GM23338 (cell line): ENCODE measurements at regions not wholly inside any gene's neighbourhood (a gene's known extent, or its start where the extent isn't known, plus 50 kb on each side); places are given as distances from the start of the nearest gene placed in this dataset.

ENCODE experiments used
- CREB1 ChIP-seq: fragments of 250-450 bp; sonication (Bioruptor Pico); IDR thresholded peaks from 2 replicates; pipeline ENCODE4 v1.5.0; 2020; ENCODE audit warnings: low read depth, mild to moderate bottlenecking, moderate library complexity
- ETS1 ChIP-seq: IDR thresholded peaks from 2 replicates; pipeline ENCODE4 v1.6.1; 2016; ENCODE audit warnings: antibody characterized with exemption
- EZH2 ChIP-seq: fragments of 200-600 bp; sonication (generic); IDR thresholded peaks from one replicate; pipeline ENCODE4 v1.8.0; 2017; ENCODE audit warnings: antibody characterized with exemption, mild to moderate bottlenecking, low read depth; ENCODE audit not compliant: unreplicated experiment
- EZH2phosphoT487 ChIP-seq: fragments of 200-600 bp; sonication (generic); IDR thresholded peaks from one replicate; pipeline ENCODE4 v1.8.1; 2018; ENCODE audit warnings: antibody characterized with exemption; ENCODE audit not compliant: unreplicated experiment
- JUNB ChIP-seq: IDR thresholded peaks from one replicate; pipeline ENCODE4 v1.6.1; 2016; ENCODE audit warnings: antibody characterized with exemption; ENCODE audit not compliant: unreplicated experiment
- NANOG ChIP-seq: IDR thresholded peaks from 2 replicates; pipeline ENCODE4 v1.6.1; 2016; ENCODE audit warnings: antibody characterized with exemption, borderline replicate concordance
- POLR2AphosphoS5 ChIP-seq: IDR thresholded peaks from 2 replicates; pipeline ENCODE4 v1.6.1; 2016; ENCODE audit warnings: antibody characterized with exemption, low read depth
- STAT1 ChIP-seq: IDR thresholded peaks from one replicate; pipeline ENCODE4 v1.6.1; 2016; ENCODE audit warnings: antibody characterized with exemption; ENCODE audit not compliant: unreplicated experiment
- ZNF114 ChIP-seq: fragments of 250-450 bp; sonication (Bioruptor Pico); IDR thresholded peaks from 2 replicates; pipeline ENCODE4 v1.5.0; 2020; ENCODE audit warnings: mild to moderate bottlenecking, moderate library complexity
- ZNF331 ChIP-seq: fragments of 250-450 bp; sonication (Bioruptor Pico); IDR thresholded peaks from 2 replicates; pipeline ENCODE4 v1.5.0; 2020; ENCODE audit warnings: low read depth, mild to moderate bottlenecking, moderate library complexity
- TF ChIP-seq, protein P1 (sequence below), 2 experiments: fragments of 200-600 bp in 1 of 2; sonication (generic) in 1 of 2; conservative IDR thresholded peaks; 2 replicates each; pipeline versions ENCODE4 v1.5.1 to v1.6.1; 2016 to 2017; ENCODE audit warnings: antibody characterized with exemption in 2 of 2, low read depth in 2 of 2, mild to moderate bottlenecking in 2 of 2, moderate library complexity in 1 of 2
- TF ChIP-seq, protein P2 (sequence below): IDR thresholded peaks from one replicate; pipeline ENCODE4 v1.6.1; 2018; ENCODE audit warnings: antibody characterized with exemption; ENCODE audit not compliant: unreplicated experiment

GRCh38 chr6:43855247-43855646 lies 85.2 kb downstream of the VEGFA start:
- TF ChIP-seq EZH2phosphoT487 (no peak), POLR2AphosphoS5 (no peak), ZNF331 (CRISPR knock-in tag) (no peak), EZH2 (no peak), ZNF114 (CRISPR knock-in tag) (no peak), ETS1 (no peak), CREB1 (CRISPR knock-in tag) (no peak), JUNB (no peak), STAT1 (no peak), NANOG (no peak)
- TF ChIP-seq, protein P1, sequence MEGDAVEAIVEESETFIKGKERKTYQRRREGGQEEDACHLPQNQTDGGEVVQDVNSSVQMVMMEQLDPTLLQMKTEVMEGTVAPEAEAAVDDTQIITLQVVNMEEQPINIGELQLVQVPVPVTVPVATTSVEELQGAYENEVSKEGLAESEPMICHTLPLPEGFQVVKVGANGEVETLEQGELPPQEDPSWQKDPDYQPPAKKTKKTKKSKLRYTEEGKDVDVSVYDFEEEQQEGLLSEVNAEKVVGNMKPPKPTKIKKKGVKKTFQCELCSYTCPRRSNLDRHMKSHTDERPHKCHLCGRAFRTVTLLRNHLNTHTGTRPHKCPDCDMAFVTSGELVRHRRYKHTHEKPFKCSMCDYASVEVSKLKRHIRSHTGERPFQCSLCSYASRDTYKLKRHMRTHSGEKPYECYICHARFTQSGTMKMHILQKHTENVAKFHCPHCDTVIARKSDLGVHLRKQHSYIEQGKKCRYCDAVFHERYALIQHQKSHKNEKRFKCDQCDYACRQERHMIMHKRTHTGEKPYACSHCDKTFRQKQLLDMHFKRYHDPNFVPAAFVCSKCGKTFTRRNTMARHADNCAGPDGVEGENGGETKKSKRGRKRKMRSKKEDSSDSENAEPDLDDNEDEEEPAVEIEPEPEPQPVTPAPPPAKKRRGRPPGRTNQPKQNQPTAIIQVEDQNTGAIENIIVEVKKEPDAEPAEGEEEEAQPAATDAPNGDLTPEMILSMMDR (conservative IDR thresholded peaks at IDR 0.05; ENCODE audit: low read depth in 2 of 2), result no peak
- TF ChIP-seq, protein P2, sequence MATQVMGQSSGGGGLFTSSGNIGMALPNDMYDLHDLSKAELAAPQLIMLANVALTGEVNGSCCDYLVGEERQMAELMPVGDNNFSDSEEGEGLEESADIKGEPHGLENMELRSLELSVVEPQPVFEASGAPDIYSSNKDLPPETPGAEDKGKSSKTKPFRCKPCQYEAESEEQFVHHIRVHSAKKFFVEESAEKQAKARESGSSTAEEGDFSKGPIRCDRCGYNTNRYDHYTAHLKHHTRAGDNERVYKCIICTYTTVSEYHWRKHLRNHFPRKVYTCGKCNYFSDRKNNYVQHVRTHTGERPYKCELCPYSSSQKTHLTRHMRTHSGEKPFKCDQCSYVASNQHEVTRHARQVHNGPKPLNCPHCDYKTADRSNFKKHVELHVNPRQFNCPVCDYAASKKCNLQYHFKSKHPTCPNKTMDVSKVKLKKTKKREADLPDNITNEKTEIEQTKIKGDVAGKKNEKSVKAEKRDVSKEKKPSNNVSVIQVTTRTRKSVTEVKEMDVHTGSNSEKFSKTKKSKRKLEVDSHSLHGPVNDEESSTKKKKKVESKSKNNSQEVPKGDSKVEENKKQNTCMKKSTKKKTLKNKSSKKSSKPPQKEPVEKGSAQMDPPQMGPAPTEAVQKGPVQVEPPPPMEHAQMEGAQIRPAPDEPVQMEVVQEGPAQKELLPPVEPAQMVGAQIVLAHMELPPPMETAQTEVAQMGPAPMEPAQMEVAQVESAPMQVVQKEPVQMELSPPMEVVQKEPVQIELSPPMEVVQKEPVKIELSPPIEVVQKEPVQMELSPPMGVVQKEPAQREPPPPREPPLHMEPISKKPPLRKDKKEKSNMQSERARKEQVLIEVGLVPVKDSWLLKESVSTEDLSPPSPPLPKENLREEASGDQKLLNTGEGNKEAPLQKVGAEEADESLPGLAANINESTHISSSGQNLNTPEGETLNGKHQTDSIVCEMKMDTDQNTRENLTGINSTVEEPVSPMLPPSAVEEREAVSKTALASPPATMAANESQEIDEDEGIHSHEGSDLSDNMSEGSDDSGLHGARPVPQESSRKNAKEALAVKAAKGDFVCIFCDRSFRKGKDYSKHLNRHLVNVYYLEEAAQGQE, result no peak
